ENCODE measurements at regions not wholly inside any gene's neighbourhood (a gene's known extent, or its start where the extent isn't known, plus 50 kb on each side); places are given as distances from the start of the nearest gene placed in this dataset.

DNA sequence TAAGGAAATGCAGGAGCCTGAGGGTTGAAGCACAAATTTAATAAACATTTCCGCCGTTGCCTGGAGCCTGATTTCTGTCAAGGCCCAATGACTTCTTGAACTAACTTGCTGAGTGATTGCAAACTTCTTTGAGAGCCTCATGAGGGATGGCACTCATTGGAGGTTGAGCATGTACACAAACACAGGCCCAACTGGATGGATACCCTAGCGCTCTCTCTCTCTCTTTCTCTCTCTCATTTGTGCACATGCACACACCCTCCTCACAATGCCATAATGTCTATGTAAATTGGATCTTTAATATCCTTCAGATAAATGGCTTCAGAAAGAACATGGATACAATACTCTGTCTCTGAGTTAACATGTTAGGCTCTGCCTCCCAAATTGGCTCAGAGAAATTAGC, 597.7 kb upstream of the CADM1 start:
- TF ChIP-seq CTCF (IDR thresholded peaks at IDR 0.05) (no peak), POLR2A (IDR thresholded peaks at IDR 0.05) (no peak)
